Large intestine (tissue), 3 donors: ENCODE measurements at regions not wholly inside any gene's neighbourhood (a gene's known extent, or its start where the extent isn't known, plus 50 kb on each side); places are given as distances from the start of the nearest gene placed in this dataset.

Source experiments
- DNase-seq, 2 donors: peaks; one replicate each; pipeline versions ENCODE4 v3.0.0 to v3.0.0-alpha.2; 2013
- H3K27ac ChIP-seq: one replicate; pipeline ENCODE4 v1.5.1; 2013; ENCODE audit warnings: low read length
- H3K27me3 ChIP-seq: 2 replicates; pipeline ENCODE4 v1.6.1; 2013; ENCODE audit warnings: low read length; ENCODE audit not compliant: control insufficient read depth, insufficient read depth
- H3K36me3 ChIP-seq: 2 replicates; pipeline ENCODE4 v1.6.1; 2013; ENCODE audit warnings: low read length; ENCODE audit not compliant: control insufficient read depth, insufficient read depth
- H3K4me1 ChIP-seq: one replicate; pipeline ENCODE4 v1.6.1; 2013; ENCODE audit warnings: low read length; ENCODE audit not compliant: control insufficient read depth, insufficient read depth
- H3K4me3 ChIP-seq: one replicate; pipeline ENCODE4 v1.5.1; 2013; ENCODE audit warnings: low read length
- H3K9me3 ChIP-seq: one replicate; pipeline ENCODE4 v1.6.1; 2013; ENCODE audit warnings: mild to moderate bottlenecking, low read depth, low read length, moderate library complexity; ENCODE audit not compliant: control insufficient read depth
- WGBS: methylation state at CpG from one replicate; pipeline ENCODE4 v1.1.5; 2013; ENCODE audit warnings: low lambda C conversion rate; ENCODE audit not compliant: insufficient coverage; 5-methylcytosine and 5-hydroxymethylcytosine counted together

DNA sequence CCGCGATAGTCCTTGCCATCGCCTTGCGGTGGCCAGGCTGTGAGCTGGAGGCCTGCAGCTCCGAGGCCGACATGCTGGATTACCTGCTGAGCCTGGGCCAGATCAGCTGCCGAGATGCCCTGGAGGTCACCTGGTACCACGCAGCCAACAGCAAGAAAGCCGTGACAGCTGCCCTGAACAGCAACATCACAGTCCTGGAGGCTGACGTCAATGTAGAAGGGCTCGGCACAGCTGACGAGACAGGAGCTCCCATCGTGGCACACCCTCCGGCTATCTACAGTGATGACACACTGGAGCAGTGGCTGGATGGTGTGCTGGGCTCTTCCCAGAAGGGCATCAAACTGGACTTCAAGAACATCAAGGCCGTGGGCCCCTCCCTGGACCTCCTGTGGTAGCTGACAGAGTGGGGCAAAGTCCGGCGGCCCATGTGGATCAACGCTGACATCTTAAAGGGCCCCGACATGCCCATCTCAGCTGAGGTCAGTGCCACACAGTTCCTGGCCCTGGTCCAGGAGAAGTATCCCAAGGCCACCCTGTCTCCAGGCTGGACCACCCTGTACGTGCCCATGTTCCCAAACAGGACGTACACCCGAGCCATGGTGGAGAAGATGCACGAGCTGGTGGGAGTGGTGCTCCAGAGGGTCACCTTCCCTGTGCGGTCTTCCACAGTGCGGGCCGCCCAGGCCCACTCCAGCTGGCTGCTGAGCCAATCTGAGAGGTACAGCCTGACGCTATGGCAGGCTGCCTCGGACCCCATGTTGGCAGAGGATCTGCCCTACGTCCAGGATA, 70.2 kb downstream of the FAM43A start:
- DNase-seq, result peak; percentile 35 to 55
- no peaks in the 10 kb centered on the region for H3K9me3 ChIP-seq
- WGBS, result no CpG with 5 or more reads among the region's 29 CpGs
- no peak overlapping the region for H3K27ac ChIP-seq
- no peak overlapping the region for H3K4me3 ChIP-seq
- H3K27me3 ChIP-seq, result no peaks in the 10 kb centered on the region
- H3K4me1 ChIP-seq, result no peaks in the 10 kb centered on the region
- no peaks in the 10 kb centered on the region for H3K36me3 ChIP-seq

DNA sequence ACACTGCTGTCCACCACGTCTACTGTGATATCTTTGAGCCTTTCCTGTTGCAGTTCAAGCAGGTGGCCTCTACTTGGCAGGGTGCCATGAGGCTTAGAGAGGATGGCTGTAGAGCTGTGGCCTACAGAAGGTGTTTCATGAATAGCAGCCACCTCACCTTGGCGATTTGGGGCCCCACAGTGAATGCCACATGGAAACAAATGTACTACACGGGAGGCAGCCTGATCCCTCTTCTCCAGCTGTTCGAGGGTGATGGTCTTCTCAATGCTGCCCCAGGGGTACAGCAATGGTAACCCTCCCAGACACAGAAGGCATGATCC, 70.7 kb downstream of the FAM43A start:
- H3K27ac ChIP-seq, result no peak overlapping the region
- no peak overlapping the region for H3K4me3 ChIP-seq
- no CpG with 5 or more reads among the region's 4 CpGs for WGBS
- no peaks in the 10 kb centered on the region for H3K27me3 ChIP-seq
- no peaks in the 10 kb centered on the region for H3K36me3 ChIP-seq
- H3K9me3 ChIP-seq, result no peaks in the 10 kb centered on the region
- H3K4me1 ChIP-seq, result no peaks in the 10 kb centered on the region
- peak in 1 of 2 donors; percentile 56 for DNase-seq

DNA sequence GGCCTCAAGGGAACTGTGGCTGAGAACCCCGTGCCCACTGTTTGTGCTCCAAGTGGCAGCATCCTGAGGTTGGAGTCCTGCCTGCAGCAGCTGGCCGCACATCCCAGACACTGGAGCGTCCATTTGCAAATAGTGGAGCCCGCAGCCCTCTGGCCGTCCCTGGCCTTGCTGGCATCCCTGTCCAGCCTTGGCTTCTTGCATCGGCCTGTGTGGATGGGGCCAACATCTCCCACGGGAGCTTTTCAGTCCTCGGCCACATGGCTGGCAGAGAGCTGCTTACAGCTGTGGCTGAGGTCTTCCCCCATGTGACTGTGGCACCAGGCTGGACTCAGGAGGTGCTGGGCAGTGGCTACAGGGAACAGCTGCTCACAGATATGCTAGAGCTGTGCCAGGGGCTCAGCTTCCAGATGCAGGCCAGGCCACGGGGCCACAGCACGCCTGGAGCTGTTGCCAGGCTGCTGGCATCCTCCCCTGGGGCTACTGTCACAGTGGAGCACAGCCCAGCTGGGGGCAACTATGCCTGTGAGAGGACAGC, 71.2 kb downstream of the FAM43A start:
- Histone ChIP-seq H3K36me3 (no peaks in the 10 kb centered on the region), H3K4me1 (no peaks in the 10 kb centered on the region), H3K27ac (no peak overlapping the region), H3K9me3 (no peaks in the 10 kb centered on the region), H3K4me3 (no peak overlapping the region), H3K27me3 (no peaks in the 10 kb centered on the region)
- no CpG with 5 or more reads among the region's 10 CpGs for WGBS
- no peak for DNase-seq

DNA sequence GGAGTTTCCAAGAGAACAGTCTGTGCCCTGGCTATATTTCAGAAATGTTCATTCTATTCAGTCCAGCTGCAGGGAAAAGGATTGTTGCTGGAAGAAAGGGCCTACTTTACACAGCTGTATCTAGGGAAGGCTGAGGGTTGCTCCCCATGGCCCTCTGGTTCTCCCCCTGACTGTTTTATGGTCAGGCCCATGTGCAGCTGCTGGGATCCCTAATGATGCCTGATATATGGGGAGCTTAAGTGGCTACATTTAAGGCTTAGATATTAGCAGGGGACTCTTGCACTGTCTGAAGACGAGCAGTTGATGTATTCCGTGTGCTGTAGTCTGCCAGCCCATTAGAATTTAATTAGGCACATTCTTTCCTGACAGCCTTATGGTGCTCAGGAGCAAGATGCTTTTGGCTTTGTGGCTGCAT, 72.0 kb downstream of the FAM43A start:
- no peak overlapping the region for H3K27ac ChIP-seq
- H3K4me1 ChIP-seq, result no peaks in the 10 kb centered on the region
- H3K9me3 ChIP-seq, result no peaks in the 10 kb centered on the region
- H3K4me3 ChIP-seq, result no peak overlapping the region
- no peak for DNase-seq
- H3K36me3 ChIP-seq, result no peaks in the 10 kb centered on the region
- no CpG with 5 or more reads among the region's 2 CpGs for WGBS
- H3K27me3 ChIP-seq, result no peaks in the 10 kb centered on the region

DNA sequence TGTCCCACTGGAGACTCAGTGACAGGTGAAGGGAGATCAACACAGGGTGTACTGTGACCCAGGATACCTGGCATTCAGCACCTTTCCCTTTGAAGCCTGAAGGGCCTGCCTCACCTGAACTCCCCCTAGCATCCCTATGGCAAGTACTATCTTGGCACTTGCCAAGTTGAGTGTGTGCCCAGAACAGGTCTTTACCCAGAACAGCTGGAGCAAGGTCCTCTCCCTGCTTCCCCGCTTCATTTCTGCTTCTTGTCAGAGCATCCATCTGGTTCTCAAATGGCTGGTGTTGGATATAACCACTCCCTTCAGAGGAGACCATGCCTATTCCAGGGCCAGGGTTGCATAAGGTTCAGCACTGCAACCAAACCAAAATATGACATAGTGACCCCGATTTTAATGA, 73.0 kb downstream of the FAM43A start:
- Histone ChIP-seq H3K4me1 (no peaks in the 10 kb centered on the region), H3K27ac (no peak overlapping the region), H3K9me3 (no peaks in the 10 kb centered on the region), H3K4me3 (no peak overlapping the region), H3K36me3 (no peaks in the 10 kb centered on the region), H3K27me3 (no peaks in the 10 kb centered on the region)
- no peak for DNase-seq
- WGBS, result no CpG with 5 or more reads among the region's 2 CpGs

DNA sequence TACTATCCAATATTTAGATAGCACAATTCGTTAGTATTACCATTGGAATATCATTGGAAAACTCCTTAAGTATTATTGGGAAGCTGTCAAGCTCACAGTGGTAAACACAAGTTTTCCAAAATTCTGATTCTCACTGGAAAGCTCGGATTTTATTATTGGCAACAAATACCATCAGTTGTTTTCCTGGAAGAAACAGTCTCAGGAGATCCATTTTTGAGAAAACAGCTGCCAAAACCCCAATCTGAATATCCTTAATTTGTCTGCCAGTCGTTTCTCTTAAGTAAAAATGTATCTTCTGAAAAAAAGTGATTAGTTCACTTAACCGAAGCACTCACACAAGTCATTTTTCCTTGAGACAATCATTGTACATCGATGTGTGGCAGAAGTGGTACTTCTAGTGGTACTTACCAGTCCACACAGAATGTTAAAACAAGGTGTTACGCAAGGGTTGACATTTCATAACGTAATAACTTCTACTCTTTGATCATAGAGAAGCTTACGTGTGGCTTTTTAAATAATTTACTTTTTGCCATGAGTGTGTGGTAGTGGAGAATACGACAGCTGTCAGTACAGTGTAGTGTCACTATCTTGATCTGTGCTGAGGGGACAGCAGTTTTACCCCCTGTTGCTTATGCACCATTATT, 74.9 kb downstream of the FAM43A start:
- no peak for DNase-seq
- H3K9me3 ChIP-seq, result no peaks in the 10 kb centered on the region
- H3K4me1 ChIP-seq, result no peaks in the 10 kb centered on the region
- 93% methylated on average over 3 of the region's 9 CpGs for WGBS
- no peaks in the 10 kb centered on the region for H3K36me3 ChIP-seq
- H3K27ac ChIP-seq, result no peak overlapping the region
- H3K27me3 ChIP-seq, result no peaks in the 10 kb centered on the region
- no peak overlapping the region for H3K4me3 ChIP-seq

DNA sequence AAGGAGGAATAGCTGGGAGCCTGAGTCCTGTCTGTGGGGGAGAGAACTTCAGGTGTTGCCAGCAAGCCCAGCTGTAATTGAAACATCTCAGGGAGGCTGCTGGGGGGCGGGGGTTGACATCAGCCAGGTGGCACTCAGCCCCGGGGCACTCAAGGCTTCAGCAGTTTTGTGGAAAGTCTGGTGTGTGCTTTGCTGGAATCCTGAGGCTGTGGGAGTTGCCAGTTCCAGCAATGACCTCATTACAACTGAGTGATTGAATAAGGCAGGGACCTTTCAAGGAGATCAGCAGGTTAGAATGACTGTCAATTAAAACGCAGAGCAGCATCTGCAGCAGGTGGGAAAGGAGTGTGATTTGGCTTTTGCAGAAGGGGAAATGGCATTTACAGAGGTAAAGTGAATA, 75.7 kb downstream of the FAM43A start:
- no peaks in the 10 kb centered on the region for H3K36me3 ChIP-seq
- H3K9me3 ChIP-seq, result no peaks in the 10 kb centered on the region
- no peaks in the 10 kb centered on the region for H3K27me3 ChIP-seq
- no peak overlapping the region for H3K4me3 ChIP-seq
- no peak overlapping the region for H3K27ac ChIP-seq
- H3K4me1 ChIP-seq, result no peaks in the 10 kb centered on the region
- no CpG with 5 or more reads among the region's 3 CpGs for WGBS
- no peak for DNase-seq

DNA sequence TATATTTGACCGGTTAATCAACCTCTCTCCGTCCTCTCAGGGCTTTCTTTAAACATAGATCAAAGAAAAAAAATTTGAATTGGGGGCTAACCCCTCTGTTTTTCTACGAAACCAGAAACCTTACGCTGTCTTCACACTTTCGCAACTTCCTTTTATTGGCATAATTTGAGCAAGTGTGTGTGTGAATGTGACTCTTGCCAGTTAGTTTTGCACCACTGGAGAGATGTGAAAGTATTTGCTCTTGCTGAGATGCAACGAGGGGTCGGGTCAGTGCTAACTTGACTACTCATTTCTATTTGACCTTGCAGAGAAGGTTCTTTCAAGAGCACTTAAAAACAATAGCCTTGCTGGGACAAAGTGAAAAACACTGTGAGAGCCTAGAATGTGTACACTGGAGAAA, 81.2 kb downstream of the FAM43A start:
- 100% methylated on average over 1 of the region's 7 CpGs for WGBS

DNA sequence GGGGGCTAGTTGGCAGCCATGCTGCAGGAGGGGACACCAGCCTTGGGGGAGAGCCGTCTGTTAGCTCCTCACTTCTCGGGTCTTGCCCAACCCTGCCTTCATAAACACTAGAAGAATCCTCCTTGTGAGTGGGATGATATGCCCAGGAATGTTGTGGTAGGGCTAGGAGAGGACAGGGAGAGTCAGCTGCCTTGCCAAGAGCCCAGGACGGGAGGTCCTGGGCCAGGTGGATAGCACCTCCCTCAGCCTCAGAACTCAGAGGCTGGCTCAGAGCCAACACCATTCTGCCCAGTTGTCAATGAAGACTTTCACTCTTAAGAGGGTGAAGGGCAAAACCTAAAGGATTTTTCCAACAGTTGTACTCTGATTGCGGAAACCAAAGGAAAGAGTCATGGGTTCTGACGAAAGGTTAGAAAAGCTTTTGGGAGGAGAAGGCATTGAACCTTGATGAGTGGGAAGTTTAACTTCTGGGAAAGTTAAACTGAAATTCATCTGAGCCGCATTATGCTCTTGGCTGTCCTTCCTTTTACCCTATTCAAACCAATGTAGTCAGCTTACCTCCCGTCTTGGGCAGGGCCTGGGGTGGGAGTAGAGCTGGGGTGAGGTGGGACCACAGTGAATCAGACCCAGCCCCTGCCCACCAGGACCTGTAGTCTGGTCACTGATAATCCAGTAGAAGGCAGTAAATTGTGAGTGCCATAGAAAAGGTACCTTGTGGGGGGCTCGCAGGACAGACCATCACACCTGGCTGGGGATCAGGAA, 81.9 kb downstream of the FAM43A start:
- H3K27ac ChIP-seq, result no peak overlapping the region
- H3K27me3 ChIP-seq, result no peaks in the 10 kb centered on the region
- H3K4me3 ChIP-seq, result no peak overlapping the region
- H3K36me3 ChIP-seq, result no peaks in the 10 kb centered on the region
- H3K9me3 ChIP-seq, result no peaks in the 10 kb centered on the region
- peak in 1 of 2 donors; percentile 60 for DNase-seq
- 80% methylated on average over 3 of the region's 8 CpGs for WGBS
- peaks cover 9% of the 10 kb centered on the region for H3K4me1 ChIP-seq

More for the DNA sequence above, 81.2 kb downstream of the FAM43A start:
- DNase-seq, result no peak
- no peak overlapping the region for H3K4me3 ChIP-seq
- H3K4me1 ChIP-seq, result peaks cover 9% of the 10 kb centered on the region
- no peaks in the 10 kb centered on the region for H3K27me3 ChIP-seq
- no peaks in the 10 kb centered on the region for H3K9me3 ChIP-seq
- no peaks in the 10 kb centered on the region for H3K36me3 ChIP-seq
- H3K27ac ChIP-seq, result no peak overlapping the region

DNA sequence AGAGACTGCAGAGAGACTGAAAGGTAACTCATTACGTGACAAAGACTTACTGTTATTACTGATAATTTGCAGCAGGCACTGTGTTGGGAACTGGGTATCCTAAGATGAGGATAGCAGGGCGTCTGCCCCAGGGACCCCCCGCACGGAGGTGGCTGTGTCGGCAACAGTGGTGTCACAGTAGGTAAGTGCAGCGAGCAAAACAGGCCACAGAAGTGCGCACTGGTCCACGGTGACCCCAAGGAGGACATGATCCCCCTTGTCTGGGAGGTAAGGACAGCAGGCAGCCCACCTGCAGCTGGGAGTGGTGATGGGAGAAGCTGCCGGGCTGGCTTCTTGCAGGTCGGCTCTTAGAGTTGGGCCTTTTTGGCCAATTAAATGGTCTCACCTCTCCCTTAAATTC, 82.9 kb downstream of the FAM43A start:
- no peaks in the 10 kb centered on the region for H3K36me3 ChIP-seq
- no peaks in the 10 kb centered on the region for H3K27me3 ChIP-seq
- peak overlapping the region; percentile 5 for H3K4me3 ChIP-seq
- no CpG with 5 or more reads among the region's 10 CpGs for WGBS
- H3K9me3 ChIP-seq, result no peaks in the 10 kb centered on the region
- DNase-seq, result no peak
- no peak overlapping the region for H3K27ac ChIP-seq
- peaks cover 17% of the 10 kb centered on the region for H3K4me1 ChIP-seq
